HCT116 (cell line): ENCODE measurements at regions not wholly inside any gene's neighbourhood (a gene's known extent, or its start where the extent isn't known, plus 50 kb on each side); places are given as distances from the start of the nearest gene placed in this dataset.

Source experiments
- ATAC-seq: fragments of 200-7000 bp; cut with Tn5 transposase; 2 replicates; pipeline ENCODE4 v1.9.1; 2020; ENCODE audit warnings: mild to moderate bottlenecking, moderate library complexity
- BruUV-seq: library from RNA; stranded (reverse); fragments of 400-500 nt; replicated peaks from 2 replicates; lab custom pipeline; 2021; lab: Mats Ljungman, UMichigan
- CTCF ChIA-PET: fragments of 300-600 bp; sonication (Branson Sonifier 250); formaldehyde crosslinking; loops from one replicate; lab custom pipeline; 2021; ENCODE audit warnings: antibody characterized with exemption; lab: Charles Lee
- POLR2A ChIA-PET: fragments of 300-600, 350-600 bp; sonication (Branson Sonifier 250); formaldehyde crosslinking; loops from one replicate; lab custom pipeline; 2021; ENCODE audit warnings: antibody characterized with exemption; lab: Charles Lee
- RAD21 ChIA-PET, 2 experiments: fragments of 300-600 bp; sonication (Branson Sonifier 250); formaldehyde crosslinking; loops; one replicate each; lab custom pipeline; 2023; ENCODE audit warnings: low total read pairs in 2 of 2; ENCODE audit not compliant: uncharacterized antibody in 2 of 2, unreplicated experiment in 2 of 2, low non-redundant PET in 1 of 2; lab: Charles Lee
- DNase-seq: peaks from one replicate; pipeline ENCODE4 v3.0.0-alpha.2; 2010; ENCODE audit warnings: low read depth, low spot score
- H2AFZ ChIP-seq: fragments of 200-600 bp; shearing (Covaris generic), sonication (generic); 2 replicates; pipeline ENCODE4 v1.6.1; 2017; ENCODE audit warnings: low read depth, mixed run types, mixed read lengths, antibody characterized with exemption, low read length; ENCODE audit not compliant: poor library complexity, severe bottlenecking
- H3K27ac ChIP-seq: 2 replicates; pipeline ENCODE4 v1.5.1; 2012; ENCODE audit warnings: low read depth, low read length
- H3K27me3 ChIP-seq: fragments of 200-600 bp; sonication (generic); 2 replicates; pipeline ENCODE4 v1.6.1; 2016; ENCODE audit warnings: mixed run types, low read length, mixed read lengths; ENCODE audit not compliant: insufficient read depth
- H3K36me3 ChIP-seq, 2 experiments: fragments of 200-500 bp in 1 of 2; fragments of 200-600 bp in 1 of 2; sonication (Bioruptor generic) in 1 of 2; sonication (generic) in 1 of 2; 2 replicates each; pipeline versions ENCODE4 v1.5.1 to v1.6.1; 2014 to 2016; ENCODE audit warnings: low read length in 2 of 2, inconsistent platforms in 1 of 2, mixed read lengths in 1 of 2, mixed run types in 1 of 2; ENCODE audit not compliant: insufficient read depth in 2 of 2, control insufficient read depth in 1 of 2
- H3K4me1 ChIP-seq, 2 experiments: fragments of 200-600 bp in 1 of 2; sonication (generic) in 1 of 2; 2 replicates each; pipeline versions ENCODE4 v1.5.1 to v1.6.1; 2012 to 2017; ENCODE audit warnings: low read length in 2 of 2, inconsistent platforms in 1 of 2, mild to moderate bottlenecking in 1 of 2, mixed read lengths in 1 of 2, mixed run types in 1 of 2, moderate library complexity in 1 of 2; ENCODE audit not compliant: insufficient read depth in 2 of 2, control insufficient read depth in 1 of 2
- H3K4me2 ChIP-seq: fragments of 200-600 bp; sonication (generic); 2 replicates; pipeline ENCODE4 v1.6.1; 2017; ENCODE audit warnings: mixed run types, low read length, mixed read lengths
- H3K4me3 ChIP-seq, 2 experiments: fragments of 200-600 bp in 1 of 2; sonication (generic) in 1 of 2; replicated peaks in 1 of 2; 2 replicates each; pipeline ENCODE4 v1.5.1; 2011 to 2016; ENCODE audit warnings: low read length in 2 of 2, control low read depth in 1 of 2, low read depth in 1 of 2, mild to moderate bottlenecking in 1 of 2, mixed read lengths in 1 of 2, mixed run types in 1 of 2
- H3K79me2 ChIP-seq: fragments of 200-600 bp; sonication (generic); 2 replicates; pipeline ENCODE4 v1.6.1; 2017; ENCODE audit warnings: mild to moderate bottlenecking, mixed run types, low read length, moderate library complexity, mixed read lengths; ENCODE audit not compliant: insufficient read depth
- H3K9ac ChIP-seq: fragments of 200-600 bp; sonication (generic); 2 replicates; pipeline ENCODE4 v1.6.1; 2016; ENCODE audit warnings: low read length, mixed read lengths
- H3K9me2 ChIP-seq: fragments of 200-600 bp; sonication (generic), shearing (Covaris generic); 2 replicates; pipeline ENCODE4 v1.6.1; 2017; ENCODE audit warnings: mixed run types, mild to moderate bottlenecking, moderate library complexity; ENCODE audit not compliant: insufficient read depth
- H3K9me3 ChIP-seq, 2 experiments: fragments of 200-500 bp in 1 of 2; fragments of 200-600 bp in 1 of 2; sonication (Bioruptor generic) in 1 of 2; sonication (generic) in 1 of 2; 2 replicates each; pipeline ENCODE4 v1.6.1; 2014 to 2017; ENCODE audit warnings: low read length in 2 of 2, mixed read lengths in 2 of 2, inconsistent platforms in 1 of 2, low read depth in 1 of 2, mild to moderate bottlenecking in 1 of 2, mixed run types in 1 of 2, moderate library complexity in 1 of 2; ENCODE audit not compliant: control insufficient read depth in 1 of 2, insufficient read depth in 1 of 2
- H4K20me1 ChIP-seq: fragments of 200-600 bp; sonication (generic), shearing (Covaris generic); 2 replicates; pipeline ENCODE4 v1.6.1; 2017; ENCODE audit warnings: mixed run types, mild to moderate bottlenecking, moderate library complexity; ENCODE audit not compliant: insufficient read depth
- JUND ChIP-seq: IDR thresholded peaks from 2 replicates; pipeline ENCODE4 v1.6.1; 2012
- RAD21 ChIP-seq: IDR thresholded peaks from 2 replicates; pipeline ENCODE4 v1.6.1; 2012; ENCODE audit warnings: low read depth, mild to moderate bottlenecking
- TCF7L2 ChIP-seq: IDR thresholded peaks from 2 replicates; pipeline ENCODE4 v1.7.0; 2011; ENCODE audit warnings: borderline replicate concordance, inconsistent platforms; ENCODE audit not compliant: insufficient read depth, insufficient read length; ENCODE audit errors: extremely low read depth
- YY1 ChIP-seq: IDR thresholded peaks from 2 replicates; pipeline ENCODE4 v1.6.1; 2011; ENCODE audit warnings: low read length, low read depth, moderate library complexity, mild to moderate bottlenecking; ENCODE audit not compliant: insufficient replicate concordance; ENCODE audit errors: extremely low read depth
- ZFX ChIP-seq: fragments of 450-650 bp; IDR thresholded peaks from 2 replicates; pipeline ENCODE4 v1.6.1; 2017
- intact Hi-C: fragments of 100-400 bp; cut with micrococcal nuclease; formaldehyde crosslinking; loops from 2 replicates; pipeline ENCODE4 v1.10.0; 2022
- TF ChIP-seq, protein P1 (sequence below), 3 experiments: fragments of 200-600 bp in 1 of 3; sonication (generic) in 1 of 3; IDR thresholded peaks in 2 of 3; conservative IDR thresholded peaks in 1 of 3; 2 replicates each; pipeline ENCODE4 v1.5.1; 2012 to 2017; ENCODE audit warnings: low read depth in 2 of 3, low read length in 2 of 3, antibody characterized with exemption in 1 of 3, borderline replicate concordance in 1 of 3, control low read depth in 1 of 3, mild to moderate bottlenecking in 1 of 3, mixed read lengths in 1 of 3, mixed run types in 1 of 3, moderate library complexity in 1 of 3; ENCODE audit not compliant: insufficient read depth in 1 of 3

GRCh38 chr2:138842341-138842740 lies 62.2 kb upstream of the NXPH2 start (continued):
- TF ChIP-seq, protein P1, sequence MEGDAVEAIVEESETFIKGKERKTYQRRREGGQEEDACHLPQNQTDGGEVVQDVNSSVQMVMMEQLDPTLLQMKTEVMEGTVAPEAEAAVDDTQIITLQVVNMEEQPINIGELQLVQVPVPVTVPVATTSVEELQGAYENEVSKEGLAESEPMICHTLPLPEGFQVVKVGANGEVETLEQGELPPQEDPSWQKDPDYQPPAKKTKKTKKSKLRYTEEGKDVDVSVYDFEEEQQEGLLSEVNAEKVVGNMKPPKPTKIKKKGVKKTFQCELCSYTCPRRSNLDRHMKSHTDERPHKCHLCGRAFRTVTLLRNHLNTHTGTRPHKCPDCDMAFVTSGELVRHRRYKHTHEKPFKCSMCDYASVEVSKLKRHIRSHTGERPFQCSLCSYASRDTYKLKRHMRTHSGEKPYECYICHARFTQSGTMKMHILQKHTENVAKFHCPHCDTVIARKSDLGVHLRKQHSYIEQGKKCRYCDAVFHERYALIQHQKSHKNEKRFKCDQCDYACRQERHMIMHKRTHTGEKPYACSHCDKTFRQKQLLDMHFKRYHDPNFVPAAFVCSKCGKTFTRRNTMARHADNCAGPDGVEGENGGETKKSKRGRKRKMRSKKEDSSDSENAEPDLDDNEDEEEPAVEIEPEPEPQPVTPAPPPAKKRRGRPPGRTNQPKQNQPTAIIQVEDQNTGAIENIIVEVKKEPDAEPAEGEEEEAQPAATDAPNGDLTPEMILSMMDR (IDR thresholded peaks at IDR 0.05 in 2 of 3, conservative IDR thresholded peaks at IDR 0.05 in 1 of 3; ENCODE audit: borderline replicate concordance in 1 of 3, insufficient read depth in 1 of 3, low read depth in 2 of 3, low read length in 2 of 3), result no peak
- TF ChIP-seq ZFX, result no peak
- TF ChIP-seq TCF7L2, result no peak

DNA sequence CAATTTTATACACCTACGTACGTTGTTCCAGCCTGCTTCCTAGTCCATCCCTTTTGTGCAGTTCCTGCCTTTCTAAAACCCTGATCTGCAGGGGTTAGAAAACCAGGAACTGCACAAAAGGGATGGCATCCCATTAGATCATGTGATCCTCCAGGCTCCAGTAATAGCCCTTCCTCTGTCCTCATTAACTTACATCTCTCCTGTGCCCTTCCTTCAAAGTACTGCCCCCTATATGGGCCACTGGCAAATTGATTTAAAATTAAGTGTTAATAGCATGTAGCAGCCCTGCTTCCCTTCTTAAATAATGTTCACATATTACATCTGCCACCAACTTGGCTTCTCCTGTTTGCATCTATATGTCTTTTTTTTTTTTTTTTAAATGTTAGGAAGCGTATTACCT lies 61.3 kb upstream of the NXPH2 start:
- Histone ChIP-seq H3K9me2 (no peaks in the 10 kb centered on the region), H3K79me2 (no peaks in the 10 kb centered on the region), H2AFZ (no peak overlapping the region), H3K27ac (no peak overlapping the region), H4K20me1 (no peaks in the 10 kb centered on the region), H3K4me1 (no peaks in the 10 kb centered on the region), H3K4me3 (no peak overlapping the region), H3K4me2 (no peak overlapping the region), H3K27me3 (no peaks in the 10 kb centered on the region), H3K36me3 (no peaks in the 10 kb centered on the region), H3K9me3 (no peaks in the 10 kb centered on the region), H3K9ac (no peak overlapping the region)
- ChIA-PET RAD21 (no interaction called here), POLR2A (no interaction called here), CTCF (interaction anchor here (1.1 kb wide), 1 partner anchor 9 kb away, joined by 3 read pairs; no protein-coding TSS in a partner anchor)
- BruUV-seq, result no TSS peak
- DNase-seq (no peak), ATAC-seq (0 out of 2 replicates have a peak, but pooled peaks have one; percentile 40)
- TF ChIP-seq JUND (no peak), YY1 (no peak), RAD21 (no peak)
- TF ChIP-seq, protein P1 (IDR thresholded peaks at IDR 0.05 in 2 of 3, conservative IDR thresholded peaks at IDR 0.05 in 1 of 3; ENCODE audit: borderline replicate concordance in 1 of 3, insufficient read depth in 1 of 3, low read depth in 2 of 3, low read length in 2 of 3), result peak in 1 of 3 experiments; percentile 14; a peak in 1 of 6 replicates
- intact Hi-C loops, result no loop called here
